IMR-90 (cell line): ENCODE measurements at regions not wholly inside any gene's neighbourhood (a gene's known extent, or its start where the extent isn't known, plus 50 kb on each side); places are given as distances from the start of the nearest gene placed in this dataset.

ENCODE experiments used
- CEBPB ChIP-seq: IDR thresholded peaks from 2 replicates; pipeline ENCODE4 v1.6.1; 2012; ENCODE audit warnings: low read depth, low read length, improper control_type of control experiment
- CTCF ChIP-seq: conservative IDR thresholded peaks from 2 replicates; pipeline ENCODE4 v1.5.1; 2012; ENCODE audit warnings: mild to moderate bottlenecking, low read depth, low read length, improper control_type of control experiment
- RAD21 ChIP-seq: IDR thresholded peaks from 2 replicates; pipeline ENCODE4 v1.6.1; 2012; ENCODE audit warnings: low read length, improper control_type of control experiment

GRCh38 chr22:26937213-26937612 is 279.8 kb downstream of the MIAT start:
- TF ChIP-seq CEBPB = no peak
- TF ChIP-seq CTCF = no peak
- no peak for TF ChIP-seq RAD21
